Spleen (tissue), 11 donors: ENCODE measurements at regions not wholly inside any gene's neighbourhood (a gene's known extent, or its start where the extent isn't known, plus 50 kb on each side); places are given as distances from the start of the nearest gene placed in this dataset.
"Not testable (repeated sequence)": the region's sequence is repeated elsewhere in the genome, so short reads cannot be mapped to it uniquely, and the experiment has no call there.

Experiments
- DNase-seq: peaks from one replicate; pipeline ENCODE4 v3.0.0-alpha.2; 2020
- H3K27ac ChIP-seq, 8 donors: fragments of 200-600 bp; sonication (generic) in 7 of 8; 1 replicate in 4 of 8; 2 replicates in 4 of 8; pipeline versions ENCODE4 v1.5.0 to v1.8.0; 2016 to 2021; ENCODE audit warnings: inconsistent platforms in 4 of 8, mild to moderate bottlenecking in 4 of 8, moderate library complexity in 1 of 8
- H3K27me3 ChIP-seq, 7 donors: fragments of 200-600 bp; sonication (generic) in 6 of 7; replicated peaks in 1 of 7; 1 replicate in 4 of 7; 2 replicates in 3 of 7; pipeline versions ENCODE4 v1.5.0 to v1.8.0; 2016 to 2021; ENCODE audit warnings: inconsistent platforms in 3 of 7, mild to moderate bottlenecking in 1 of 7
- H3K36me3 ChIP-seq, 6 donors: fragments of 200-600 bp; sonication (generic) in 5 of 6; 1 replicate in 4 of 6; 2 replicates in 2 of 6; pipeline versions ENCODE4 v1.5.0 to v1.8.0; 2016 to 2021; ENCODE audit warnings: inconsistent platforms in 2 of 6
- H3K4me1 ChIP-seq, 6 donors: fragments of 200-600 bp; sonication (generic) in 5 of 6; 1 replicate in 3 of 6; 2 replicates in 3 of 6; pipeline versions ENCODE4 v1.5.0 to v1.8.0; 2016 to 2021; ENCODE audit warnings: inconsistent platforms in 3 of 6
- H3K4me3 ChIP-seq, 8 donors: fragments of 200-600 bp; sonication (generic) in 7 of 8; 1 replicate in 4 of 8; 2 replicates in 4 of 8; pipeline versions ENCODE4 v1.5.0 to v1.8.0; 2016 to 2021; ENCODE audit warnings: inconsistent platforms in 4 of 8, mild to moderate bottlenecking in 4 of 8, moderate library complexity in 2 of 8
- H3K9me3 ChIP-seq, 8 donors: fragments of 200-600 bp; sonication (generic) in 7 of 8; 1 replicate in 4 of 8; 2 replicates in 4 of 8; pipeline versions ENCODE4 v1.5.0 to v1.8.0; 2016 to 2021; ENCODE audit warnings: inconsistent platforms in 4 of 8
- POLR2A ChIP-seq, 3 donors: fragments of 450-650 bp; IDR thresholded peaks; one replicate each; pipeline ENCODE4 v1.5.1; 2017; ENCODE audit warnings: antibody characterized with exemption in 3 of 3, mild to moderate bottlenecking in 1 of 3
- POLR2AphosphoS5 ChIP-seq, 3 donors: sonication (generic); formaldehyde crosslinking; IDR thresholded peaks; one replicate each; pipeline ENCODE4 v1.5.1; 2017; ENCODE audit warnings: antibody characterized with exemption in 3 of 3
- WGBS, 5 donors: extraction: QIAGEN DNeasy Blood & Tissue Kit in 3 of 5; methylation state at CpG; one replicate each; pipeline versions ENCODE4 v1.1.5 to v1.1.7; 2013 to 2018; 5-methylcytosine and 5-hydroxymethylcytosine counted together
- intact Hi-C: fragments of 100-400 bp; cut with DNase I; formaldehyde crosslinking; loops from one replicate; pipeline ENCODE4 v1.15.0; 2023; ENCODE audit warnings: low total_unique reads
- TF ChIP-seq, protein P1 (sequence below), 11 experiments: fragments of 200-600 bp in 7 of 11; fragments of 450-650 bp in 4 of 11; sonication (generic) in 4 of 11; IDR thresholded peaks in 8 of 11; conservative IDR thresholded peaks in 3 of 11; 1 replicate in 7 of 11; 2 replicates in 4 of 11; pipeline versions ENCODE4 v1.4.0 to v1.8.0; 2016 to 2021; ENCODE audit warnings: antibody characterized with exemption in 11 of 11, inconsistent platforms in 4 of 11, mild to moderate bottlenecking in 1 of 11
- donor health status: healthy with polysubstance abuse.
- donor health status: DM: no; HTN: no; CAD: no; lungs with moderate emphysema.
- donor health status: DM: no; HTN: no; CAD: no.
- donor health status: Bipolar disorder and iron deficiency.
- donor health status: healthy.
- donor health status: DM: no; HTN: no; CAD: no.
- donor health status: DM: yes; HTN: yes; CAD: no.

DNA sequence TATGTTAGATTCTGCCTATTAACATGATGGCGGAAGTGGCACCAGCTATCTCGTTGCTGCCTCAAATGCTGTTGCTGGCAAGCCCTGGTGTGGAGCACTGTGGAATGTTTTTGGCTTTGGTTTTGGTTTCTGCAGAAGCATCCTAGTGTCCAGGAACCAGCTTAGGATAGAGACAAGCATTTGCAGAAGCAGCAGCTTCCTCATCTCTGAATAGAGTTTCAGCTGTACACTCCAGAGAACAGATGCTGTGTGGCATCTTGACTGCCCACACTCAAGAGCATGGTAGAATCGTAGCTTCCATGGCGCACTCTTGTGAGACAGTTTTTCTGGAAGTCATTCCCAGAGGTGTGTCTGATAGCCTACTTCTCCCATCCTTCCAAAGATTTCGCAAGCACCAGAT lies 145.3 kb upstream of the RXFP2 start:
- DNase-seq = no peak
- no peaks in the 10 kb centered on the region for H3K36me3 ChIP-seq
- no peaks in the 10 kb centered on the region for H3K4me1 ChIP-seq
- H3K9me3 ChIP-seq = no peaks in the 10 kb centered on the region
- H3K4me3 ChIP-seq = no peak overlapping the region
- intact Hi-C loops = no loop called here
- no peak overlapping the region for H3K27ac ChIP-seq
- H3K27me3 ChIP-seq = no peaks in the 10 kb centered on the region
- TF ChIP-seq POLR2A (IDR thresholded peaks at IDR 0.05) = no peak
- TF ChIP-seq, protein P1, sequence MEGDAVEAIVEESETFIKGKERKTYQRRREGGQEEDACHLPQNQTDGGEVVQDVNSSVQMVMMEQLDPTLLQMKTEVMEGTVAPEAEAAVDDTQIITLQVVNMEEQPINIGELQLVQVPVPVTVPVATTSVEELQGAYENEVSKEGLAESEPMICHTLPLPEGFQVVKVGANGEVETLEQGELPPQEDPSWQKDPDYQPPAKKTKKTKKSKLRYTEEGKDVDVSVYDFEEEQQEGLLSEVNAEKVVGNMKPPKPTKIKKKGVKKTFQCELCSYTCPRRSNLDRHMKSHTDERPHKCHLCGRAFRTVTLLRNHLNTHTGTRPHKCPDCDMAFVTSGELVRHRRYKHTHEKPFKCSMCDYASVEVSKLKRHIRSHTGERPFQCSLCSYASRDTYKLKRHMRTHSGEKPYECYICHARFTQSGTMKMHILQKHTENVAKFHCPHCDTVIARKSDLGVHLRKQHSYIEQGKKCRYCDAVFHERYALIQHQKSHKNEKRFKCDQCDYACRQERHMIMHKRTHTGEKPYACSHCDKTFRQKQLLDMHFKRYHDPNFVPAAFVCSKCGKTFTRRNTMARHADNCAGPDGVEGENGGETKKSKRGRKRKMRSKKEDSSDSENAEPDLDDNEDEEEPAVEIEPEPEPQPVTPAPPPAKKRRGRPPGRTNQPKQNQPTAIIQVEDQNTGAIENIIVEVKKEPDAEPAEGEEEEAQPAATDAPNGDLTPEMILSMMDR (IDR thresholded peaks at IDR 0.05 in 8 of 11, conservative IDR thresholded peaks at IDR 0.05 in 3 of 11) = no peak
- no peak for TF ChIP-seq POLR2AphosphoS5 (IDR thresholded peaks at IDR 0.05)
- WGBS, 5 donors = 86 to 96% (median 93%) methylated on average over 5 of the region's 5 CpGs

DNA sequence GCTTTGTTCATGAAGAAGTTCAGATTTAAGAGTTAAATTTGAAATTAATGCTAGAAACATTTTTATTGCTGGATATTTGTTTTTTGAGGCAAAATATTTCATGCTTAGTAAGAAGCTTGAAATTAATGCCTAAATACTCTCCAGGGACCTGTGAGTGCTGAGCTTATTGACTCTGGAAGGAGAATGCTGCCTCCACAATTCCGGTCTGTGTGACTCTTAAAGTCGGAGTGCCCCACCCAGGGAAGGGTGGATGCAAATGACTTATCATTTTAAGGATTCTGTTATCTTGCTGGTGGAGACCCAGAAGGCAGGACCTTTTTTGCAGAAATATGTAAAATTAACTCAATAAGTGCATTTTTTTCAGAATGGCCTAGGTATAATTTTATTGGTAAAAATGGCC lies 143.8 kb upstream of the RXFP2 start:
- Histone ChIP-seq H3K36me3 (no peaks in the 10 kb centered on the region), H3K27ac (no peak overlapping the region), H3K27me3 (no peaks in the 10 kb centered on the region), H3K4me3 (no peak overlapping the region), H3K4me1 (no peaks in the 10 kb centered on the region), H3K9me3 (no peaks in the 10 kb centered on the region)
- no peak for TF ChIP-seq POLR2AphosphoS5 (IDR thresholded peaks at IDR 0.05)
- TF ChIP-seq POLR2A (IDR thresholded peaks at IDR 0.05) = no peak
- TF ChIP-seq, protein P1 (IDR thresholded peaks at IDR 0.05 in 8 of 11, conservative IDR thresholded peaks at IDR 0.05 in 3 of 11) = no peak
- DNase-seq = no peak
- intact Hi-C loops = no loop called here
- 75 to 87% (median 78%) methylated on average over 2 of the region's 2 CpGs for WGBS, 5 donors

GRCh38 chr13:31598990-31599389 lies 140.3 kb upstream of the RXFP2 start:
- TF ChIP-seq POLR2A (IDR thresholded peaks at IDR 0.05) = no peak
- TF ChIP-seq POLR2AphosphoS5 (IDR thresholded peaks at IDR 0.05) = no peak
- TF ChIP-seq, protein P1 (IDR thresholded peaks at IDR 0.05 in 8 of 11, conservative IDR thresholded peaks at IDR 0.05 in 3 of 11) = no peak

GRCh38 chr13:31605076-31605860 lies 134.1 kb upstream of the RXFP2 start:
- intact Hi-C loops = no loop called here
- Histone ChIP-seq H3K9me3 (no peaks in the 10 kb centered on the region), H3K4me1 (no peaks in the 10 kb centered on the region), H3K36me3 (no peaks in the 10 kb centered on the region), H3K27ac (no peak overlapping the region), H3K27me3 (no peaks in the 10 kb centered on the region), H3K4me3 (no peak overlapping the region)
- DNase-seq = no peak
- TF ChIP-seq POLR2AphosphoS5 (IDR thresholded peaks at IDR 0.05) (no peak), POLR2A (IDR thresholded peaks at IDR 0.05) (no peak)
- TF ChIP-seq, protein P1 (IDR thresholded peaks at IDR 0.05 in 8 of 11, conservative IDR thresholded peaks at IDR 0.05 in 3 of 11) = no peak
- 65 to 80% (median 68%) methylated on average over 5 of the region's 5 CpGs for WGBS, 5 donors

More at GRCh38 chr13:31598990-31599389, 140.3 kb upstream of the RXFP2 start:
- no peaks in the 10 kb centered on the region for H3K9me3 ChIP-seq
- H3K27ac ChIP-seq = no peak overlapping the region
- intact Hi-C loops = no loop called here
- H3K4me3 ChIP-seq = no peak overlapping the region
- no peaks in the 10 kb centered on the region for H3K27me3 ChIP-seq
- 90 to 98% (median 96%) methylated on average over 3 of the region's 3 CpGs for WGBS, 5 donors
- DNase-seq = no peak
- H3K4me1 ChIP-seq = no peaks in the 10 kb centered on the region
- H3K36me3 ChIP-seq = no peaks in the 10 kb centered on the region

GRCh38 chr13:31607531-31607930 lies 131.8 kb upstream of the RXFP2 start:
- H3K27ac ChIP-seq, H3K27me3 ChIP-seq, H3K36me3 ChIP-seq, H3K4me3 ChIP-seq, H3K9me3 ChIP-seq, H3K4me1 ChIP-seq, DNase-seq, intact Hi-C loops: not testable (repeated sequence)
- WGBS, 5 donors = 78 to 82% (median 79%) methylated on average over 7 of the region's 7 CpGs

- WGBS, 5 donors = 82 to 99% (median 91%) methylated on average over 13 to 23 of the region's 23 CpGs; no CpG with 5 or more reads in 1 of the 5 donors
- H3K27me3 ChIP-seq, H3K9me3 ChIP-seq, H3K4me1 ChIP-seq, DNase-seq, H3K27ac ChIP-seq, H3K36me3 ChIP-seq, intact Hi-C loops, H3K4me3 ChIP-seq: not testable (repeated sequence)
These were observed 130.5 kb upstream of the RXFP2 start for GRCh38 chr13:31608780-31609179.
